Psoas muscle (tissue), 7 donors: ENCODE measurements at regions not wholly inside any gene's neighbourhood (a gene's known extent, or its start where the extent isn't known, plus 50 kb on each side); places are given as distances from the start of the nearest gene placed in this dataset.

Experiments
- ATAC-seq, 4 donors: fragments of 200-7000 bp; cut with Tn5 transposase; one replicate each; pipeline ENCODE4 v1.9.1; 2020; ENCODE audit warnings: moderate library complexity in 3 of 4, mild to moderate bottlenecking in 2 of 4
- DNase-seq, 2 donors: peaks; one replicate each; pipeline ENCODE4 v3.0.0-alpha.2; 2020
- H3K27ac ChIP-seq: fragments of 200-600 bp; one replicate; pipeline ENCODE4 v1.8.0; 2022
- H3K27me3 ChIP-seq, 3 donors: fragments of 200-600 bp in 1 of 3; one replicate each; pipeline versions ENCODE4 v1.6.1 to v1.8.0; 2013 to 2022; ENCODE audit warnings: low read length in 2 of 3, mild to moderate bottlenecking in 2 of 3, moderate library complexity in 1 of 3; ENCODE audit not compliant: insufficient read depth in 3 of 3
- H3K36me3 ChIP-seq, 2 donors: fragments of 200-600 bp in 1 of 2; one replicate each; pipeline versions ENCODE4 v1.6.1 to v1.8.0; 2013 to 2022; ENCODE audit warnings: low read depth in 1 of 2, mild to moderate bottlenecking in 1 of 2, moderate library complexity in 1 of 2; ENCODE audit not compliant: insufficient read depth in 1 of 2
- H3K4me1 ChIP-seq: fragments of 200-600 bp; one replicate; pipeline ENCODE4 v1.8.0; 2022
- H3K4me3 ChIP-seq: fragments of 200-600 bp; one replicate; pipeline ENCODE4 v1.8.0; 2022; ENCODE audit warnings: mild to moderate bottlenecking
- H3K9me3 ChIP-seq: fragments of 200-600 bp; one replicate; pipeline ENCODE4 v1.8.0; 2022
- WGBS, 3 donors: extraction: QIAGEN DNeasy Blood & Tissue Kit; methylation state at CpG; one replicate each; pipeline versions ENCODE4 v1.1.6 to v1.1.7; 2013; 5-methylcytosine and 5-hydroxymethylcytosine counted together
- intact Hi-C, 2 donors: fragments of 100-400 bp; cut with DNase I; formaldehyde crosslinking; loops; one replicate each; pipeline versions ENCODE4 v1.11.0 to v1.14.2; 2022
- TF ChIP-seq, protein P1 (sequence below): fragments of 200-600 bp; IDR thresholded peaks from one replicate; pipeline ENCODE4 v1.8.0; 2022; ENCODE audit warnings: antibody characterized with exemption
- donor health status: healthy with polysubstance abuse.
- donor health status: DM: no; HTN: no; CAD: no; lungs with moderate emphysema.
- donor health status: Bipolar disorder and iron deficiency.
- donor health status: healthy.
- donor health status: DM: yes; HTN: yes; CAD: no.
- donor health status: DM: no; HTN: no; CAD: no.
- donor health status: DM: yes; HTN: yes; CAD: no.

GRCh38 chr22:27674261-27674923 is 127.2 kb downstream of the MN1 start:
- peaks cover 32% of the 10 kb centered on the region for H3K4me1 ChIP-seq
- no peaks in the 10 kb centered on the region for H3K27me3 ChIP-seq
- H3K27ac ChIP-seq, result peak overlapping the region; percentile 74
- no peaks in the 10 kb centered on the region for H3K9me3 ChIP-seq
- H3K36me3 ChIP-seq, result no peaks in the 10 kb centered on the region
- TF ChIP-seq, protein P1, sequence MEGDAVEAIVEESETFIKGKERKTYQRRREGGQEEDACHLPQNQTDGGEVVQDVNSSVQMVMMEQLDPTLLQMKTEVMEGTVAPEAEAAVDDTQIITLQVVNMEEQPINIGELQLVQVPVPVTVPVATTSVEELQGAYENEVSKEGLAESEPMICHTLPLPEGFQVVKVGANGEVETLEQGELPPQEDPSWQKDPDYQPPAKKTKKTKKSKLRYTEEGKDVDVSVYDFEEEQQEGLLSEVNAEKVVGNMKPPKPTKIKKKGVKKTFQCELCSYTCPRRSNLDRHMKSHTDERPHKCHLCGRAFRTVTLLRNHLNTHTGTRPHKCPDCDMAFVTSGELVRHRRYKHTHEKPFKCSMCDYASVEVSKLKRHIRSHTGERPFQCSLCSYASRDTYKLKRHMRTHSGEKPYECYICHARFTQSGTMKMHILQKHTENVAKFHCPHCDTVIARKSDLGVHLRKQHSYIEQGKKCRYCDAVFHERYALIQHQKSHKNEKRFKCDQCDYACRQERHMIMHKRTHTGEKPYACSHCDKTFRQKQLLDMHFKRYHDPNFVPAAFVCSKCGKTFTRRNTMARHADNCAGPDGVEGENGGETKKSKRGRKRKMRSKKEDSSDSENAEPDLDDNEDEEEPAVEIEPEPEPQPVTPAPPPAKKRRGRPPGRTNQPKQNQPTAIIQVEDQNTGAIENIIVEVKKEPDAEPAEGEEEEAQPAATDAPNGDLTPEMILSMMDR, result no peak
- intact Hi-C loops, result no loop called here
- no peak overlapping the region for H3K4me3 ChIP-seq
- ATAC-seq (no peak), DNase-seq (no peak)
- WGBS, 3 donors, result 36 to 52% (median 44%) methylated on average over 3 to 4 of the region's 4 CpGs

DNA sequence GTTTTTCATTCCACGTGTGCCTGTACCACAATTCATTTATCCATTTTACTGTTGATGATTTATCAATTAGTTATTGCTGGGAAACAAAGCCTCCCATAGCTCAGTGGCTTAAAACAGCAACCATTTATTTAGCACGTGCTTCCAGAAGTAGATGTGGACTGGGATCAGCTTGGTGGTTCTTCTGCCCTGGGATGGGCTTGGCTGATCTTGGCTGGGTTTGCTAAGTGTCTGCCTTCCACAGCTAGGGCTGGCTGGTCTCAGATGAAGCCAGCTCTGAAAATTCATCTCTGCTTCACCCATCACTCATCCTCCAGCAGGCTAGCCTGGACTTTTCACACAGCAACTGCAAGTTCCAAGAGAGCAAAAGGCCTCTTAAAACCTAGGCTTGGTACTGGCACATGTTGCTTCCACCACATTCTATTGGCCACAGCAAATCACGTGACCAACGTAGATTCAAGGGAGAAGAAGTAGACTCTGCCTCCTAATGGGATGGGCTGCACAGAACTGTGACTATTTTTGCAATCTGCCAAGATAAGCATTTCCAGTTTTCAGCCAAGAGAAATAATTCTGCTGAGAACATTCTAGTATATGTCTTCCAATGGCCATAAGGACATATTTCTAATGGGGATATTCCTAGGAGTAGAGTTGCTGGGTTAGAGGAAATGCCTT is 124.9 kb downstream of the MN1 start:
- Histone ChIP-seq H3K4me1 (peaks cover 20% of the 10 kb centered on the region), H3K36me3 (no peaks in the 10 kb centered on the region), H3K4me3 (no peak overlapping the region), H3K9me3 (no peaks in the 10 kb centered on the region), H3K27me3 (no peaks in the 10 kb centered on the region), H3K27ac (no peak overlapping the region)
- DNase-seq (no peak), ATAC-seq (no peak)
- TF ChIP-seq, protein P1, result no peak
- 86 to 92% (median 88%) methylated on average over 4 of the region's 4 CpGs for WGBS, 3 donors
- intact Hi-C loops, result no loop called here

DNA sequence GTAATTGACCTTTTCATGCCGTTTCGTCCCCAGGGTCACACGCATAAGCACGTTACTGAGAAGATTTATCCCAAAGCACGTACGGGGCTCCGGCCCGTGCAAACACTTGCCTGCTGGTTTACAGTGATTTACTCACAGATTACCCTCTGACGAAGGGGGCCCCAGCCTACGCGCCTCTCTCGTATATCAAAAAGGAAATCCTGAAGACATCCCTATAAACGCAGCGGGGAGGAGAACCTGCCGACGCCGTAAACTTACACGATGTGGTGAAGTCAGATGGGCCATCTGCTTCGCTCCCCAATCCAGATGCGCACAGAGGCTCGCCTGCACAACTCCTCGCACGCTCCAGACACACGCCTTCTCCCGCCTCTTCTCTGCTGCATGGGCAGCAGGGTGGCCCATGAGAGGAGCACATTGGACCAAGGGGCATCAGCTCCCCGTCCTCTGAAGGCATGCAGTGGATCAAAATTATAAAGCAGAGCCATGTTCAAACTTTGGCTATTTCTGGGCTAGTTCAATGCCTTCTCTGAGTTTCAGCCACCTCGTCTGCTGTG is 123.6 kb downstream of the MN1 start:
- Histone ChIP-seq H3K27ac (no peak overlapping the region), H3K36me3 (no peaks in the 10 kb centered on the region), H3K4me1 (peaks cover 20% of the 10 kb centered on the region), H3K9me3 (no peaks in the 10 kb centered on the region), H3K27me3 (no peaks in the 10 kb centered on the region), H3K4me3 (no peak overlapping the region)
- DNase-seq (no peak), ATAC-seq (no peak)
- WGBS, 3 donors, result 73 to 79% (median 77%) methylated on average over 27 of the region's 27 CpGs
- TF ChIP-seq, protein P1, result no peak
- intact Hi-C loops, result no loop called here

- intact Hi-C loops, result no loop called here
- peaks cover 14% of the 10 kb centered on the region for H3K4me1 ChIP-seq
- 62 to 71% (median 69%) methylated on average over 5 of the region's 5 CpGs for WGBS, 3 donors
These were observed 122.4 kb downstream of the MN1 start for GRCh38 chr22:27679176-27679575.

More at GRCh38 chr22:27679176-27679575, 122.4 kb downstream of the MN1 start:
- DNase-seq (no peak), ATAC-seq (no peak)
- no peaks in the 10 kb centered on the region for H3K9me3 ChIP-seq
- TF ChIP-seq, protein P1, result no peak
- no peaks in the 10 kb centered on the region for H3K36me3 ChIP-seq
- H3K4me3 ChIP-seq, result no peak overlapping the region
- H3K27ac ChIP-seq, result peak overlapping the region; percentile 23
- H3K27me3 ChIP-seq, result no peaks in the 10 kb centered on the region
